ENCODE measurements at regions not wholly inside any gene's neighbourhood (a gene's known extent, or its start where the extent isn't known, plus 50 kb on each side); places are given as distances from the start of the nearest gene placed in this dataset.

GRCh38 chr5:66417781-66418180, 178.4 kb upstream of the MAST4 start:
- TF ChIP-seq CTCF (IDR thresholded peaks at IDR 0.05; ENCODE audit: low read depth, low read length, poor library complexity, severe bottlenecking): no peak
- TF ChIP-seq EZH2phosphoT487 (IDR thresholded peaks at IDR 0.05; ENCODE audit: borderline replicate concordance, low read length): no peak
- Histone ChIP-seq H4K20me1 (ENCODE audit: control insufficient read depth, insufficient read depth, low read depth, low read length) (no peaks in the 10 kb centered on the region), H3K27me3 (ENCODE audit: control insufficient read depth, low read length) (no peaks in the 10 kb centered on the region), H3K4me2 (ENCODE audit: low read length) (no peak overlapping the region), H3K9me2 (replicated peaks; ENCODE audit: control insufficient read depth, low read length) (peaks cover 3% of the 10 kb centered on the region; the same call in 1 of the 2 replicates), H3K4me1 (ENCODE audit: control insufficient read depth, low read length) (peaks cover 3% of the 10 kb centered on the region; the same call in 1 of the 2 replicates), H3K9me3 (ENCODE audit: control insufficient read depth, insufficient read depth, low read length) (no peaks in the 10 kb centered on the region), H3K27ac (ENCODE audit: low read depth, low read length) (no peak overlapping the region), H3K79me2 (ENCODE audit: control insufficient read depth, low read length) (no peaks in the 10 kb centered on the region), H3F3A (ENCODE audit: control insufficient read depth, insufficient read depth) (no peaks in the 10 kb centered on the region), H3K36me3 (ENCODE audit: control insufficient read depth, low read length) (no peaks in the 10 kb centered on the region), H3K4me3 (ENCODE audit: low read length) (no peak overlapping the region)

- no peaks in the 10 kb centered on the region for H3K9me2 ChIP-seq (replicated peaks; ENCODE audit: control insufficient read depth, low read length)
- H3K27me3 ChIP-seq (ENCODE audit: control insufficient read depth, low read length): no peaks in the 10 kb centered on the region
- H3K4me2 ChIP-seq (ENCODE audit: low read length): no peak overlapping the region
- H3K4me1 ChIP-seq (ENCODE audit: control insufficient read depth, low read length): no peaks in the 10 kb centered on the region
- no peaks in the 10 kb centered on the region for H3K36me3 ChIP-seq (ENCODE audit: control insufficient read depth, low read length)
- H3K27ac ChIP-seq (ENCODE audit: low read depth, low read length): no peak overlapping the region
- TF ChIP-seq CTCF (IDR thresholded peaks at IDR 0.05; ENCODE audit: low read depth, low read length, poor library complexity, severe bottlenecking) (no peak), EZH2phosphoT487 (IDR thresholded peaks at IDR 0.05; ENCODE audit: borderline replicate concordance, low read length) (no peak)
- no peaks in the 10 kb centered on the region for H3K79me2 ChIP-seq (ENCODE audit: control insufficient read depth, low read length)
- no peak overlapping the region for H3K4me3 ChIP-seq (ENCODE audit: low read length)
- no peaks in the 10 kb centered on the region for H3K9me3 ChIP-seq (ENCODE audit: control insufficient read depth, insufficient read depth, low read length)
- no peaks in the 10 kb centered on the region for H4K20me1 ChIP-seq (ENCODE audit: control insufficient read depth, insufficient read depth, low read depth, low read length)
- H3F3A ChIP-seq (ENCODE audit: control insufficient read depth, insufficient read depth): no peaks in the 10 kb centered on the region
These were observed 172.7 kb upstream of the MAST4 start for GRCh38 chr5:66423484-66423883.

GRCh38 chr5:66425842-66426241, 170.4 kb upstream of the MAST4 start:
- Histone ChIP-seq H3K27ac (ENCODE audit: low read depth, low read length) (no peak overlapping the region), H3K9me2 (replicated peaks; ENCODE audit: control insufficient read depth, low read length) (no peaks in the 10 kb centered on the region), H4K20me1 (ENCODE audit: control insufficient read depth, insufficient read depth, low read depth, low read length) (no peaks in the 10 kb centered on the region), H3K36me3 (ENCODE audit: control insufficient read depth, low read length) (no peaks in the 10 kb centered on the region), H3K27me3 (ENCODE audit: control insufficient read depth, low read length) (no peaks in the 10 kb centered on the region), H3K4me3 (ENCODE audit: low read length) (no peak overlapping the region), H3K9me3 (ENCODE audit: control insufficient read depth, insufficient read depth, low read length) (no peaks in the 10 kb centered on the region), H3K4me2 (ENCODE audit: low read length) (no peak overlapping the region), H3F3A (ENCODE audit: control insufficient read depth, insufficient read depth) (no peaks in the 10 kb centered on the region), H3K79me2 (ENCODE audit: control insufficient read depth, low read length) (no peaks in the 10 kb centered on the region), H3K4me1 (ENCODE audit: control insufficient read depth, low read length) (no peaks in the 10 kb centered on the region)
- TF ChIP-seq EZH2phosphoT487 (IDR thresholded peaks at IDR 0.05; ENCODE audit: borderline replicate concordance, low read length): no peak
- TF ChIP-seq CTCF (IDR thresholded peaks at IDR 0.05; ENCODE audit: low read depth, low read length, poor library complexity, severe bottlenecking): no peak

All from DOHH2 (cell line).